ENCODE measurements at regions not wholly inside any gene's neighbourhood (a gene's known extent, or its start where the extent isn't known, plus 50 kb on each side); places are given as distances from the start of the nearest gene placed in this dataset.

GRCh38 chr1:116261227-116261626 lies 111.8 kb upstream of the ATP1A1 start:
- no peak for TF ChIP-seq CTCF (IDR thresholded peaks at IDR 0.05; ENCODE audit: low read length)
- TF ChIP-seq EZH2 (optimal IDR thresholded peaks at IDR 0.05; ENCODE audit: low read depth, low read length) = no peak
